Endothelial cell (in vitro differentiated cells): ENCODE measurements at regions not wholly inside any gene's neighbourhood (a gene's known extent, or its start where the extent isn't known, plus 50 kb on each side); places are given as distances from the start of the nearest gene placed in this dataset.

ENCODE experiments used
- DNase-seq: peaks from one replicate; pipeline ENCODE4 v3.0.0; 2021; ENCODE audit warnings: low spot score
- H3K27ac Mint-ChIP-seq: one replicate; pipeline ENCODE4 v1.8.0; 2021; ENCODE audit warnings: mixed read lengths, inconsistent platforms; ENCODE audit not compliant: unreplicated experiment
- H3K27me3 Mint-ChIP-seq: one replicate; pipeline ENCODE4 v1.8.0; 2021; ENCODE audit warnings: mild to moderate bottlenecking, moderate library complexity, mixed read lengths, inconsistent platforms; ENCODE audit not compliant: unreplicated experiment
- H3K36me3 Mint-ChIP-seq: one replicate; pipeline ENCODE4 v1.8.0; 2021; ENCODE audit warnings: mild to moderate bottlenecking, low read depth, mixed read lengths, inconsistent platforms; ENCODE audit not compliant: unreplicated experiment
- H3K4me1 Mint-ChIP-seq: one replicate; pipeline ENCODE4 v1.8.0; 2021; ENCODE audit warnings: mild to moderate bottlenecking, mixed read lengths, inconsistent platforms; ENCODE audit not compliant: unreplicated experiment
- H3K4me3 Mint-ChIP-seq: one replicate; pipeline ENCODE4 v1.8.0; 2021; ENCODE audit warnings: mild to moderate bottlenecking, mixed read lengths, inconsistent platforms; ENCODE audit not compliant: unreplicated experiment
- H3K9me3 Mint-ChIP-seq: one replicate; pipeline ENCODE4 v1.8.0; 2021; ENCODE audit warnings: mixed read lengths, inconsistent platforms; ENCODE audit not compliant: unreplicated experiment
- TF ChIP-seq, protein P1 (sequence below): fragments of 200-600 bp; sonication (generic); IDR thresholded peaks from one replicate; pipeline ENCODE4 v1.5.0; 2021; ENCODE audit warnings: antibody characterized with exemption; ENCODE audit not compliant: unreplicated experiment

DNA sequence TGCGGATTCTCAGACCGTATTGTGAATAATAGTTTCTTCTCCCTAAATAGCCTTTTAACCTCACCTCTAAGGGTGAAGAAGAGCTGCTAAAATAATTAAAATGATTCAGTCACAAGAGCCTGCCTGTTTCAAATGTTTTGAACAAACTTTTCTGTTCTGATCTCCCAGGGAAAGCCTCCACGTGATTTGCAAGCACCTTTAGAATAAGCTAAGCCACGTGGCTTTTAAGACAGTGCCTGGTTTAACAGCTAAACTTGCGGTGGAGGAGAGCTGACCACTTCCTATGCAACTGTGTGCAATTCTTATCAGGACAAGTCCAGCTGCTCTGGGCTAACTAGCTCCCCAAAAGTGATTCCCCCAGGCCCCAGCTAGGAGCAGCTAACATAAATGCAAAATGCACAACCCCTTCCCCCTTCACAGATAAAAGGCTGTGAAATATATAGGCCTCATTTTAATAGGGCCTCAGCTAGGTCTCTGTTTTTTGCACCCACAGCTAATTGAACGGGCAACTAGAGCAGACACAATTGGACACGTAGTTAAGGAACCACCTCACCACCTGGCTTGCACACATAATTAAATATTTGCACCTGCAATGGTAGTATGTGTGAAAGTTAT lies 401.2 kb upstream of the NR2F2 start:
- Mint-ChIP-seq H3K4me3 (no peak overlapping the region), H3K27ac (no peak overlapping the region), H3K4me1 (peaks cover 3% of the 10 kb centered on the region), H3K36me3 (no peaks in the 10 kb centered on the region), H3K27me3 (no peaks in the 10 kb centered on the region), H3K9me3 (no peaks in the 10 kb centered on the region)
- DNase-seq = no peak
- TF ChIP-seq, protein P1, sequence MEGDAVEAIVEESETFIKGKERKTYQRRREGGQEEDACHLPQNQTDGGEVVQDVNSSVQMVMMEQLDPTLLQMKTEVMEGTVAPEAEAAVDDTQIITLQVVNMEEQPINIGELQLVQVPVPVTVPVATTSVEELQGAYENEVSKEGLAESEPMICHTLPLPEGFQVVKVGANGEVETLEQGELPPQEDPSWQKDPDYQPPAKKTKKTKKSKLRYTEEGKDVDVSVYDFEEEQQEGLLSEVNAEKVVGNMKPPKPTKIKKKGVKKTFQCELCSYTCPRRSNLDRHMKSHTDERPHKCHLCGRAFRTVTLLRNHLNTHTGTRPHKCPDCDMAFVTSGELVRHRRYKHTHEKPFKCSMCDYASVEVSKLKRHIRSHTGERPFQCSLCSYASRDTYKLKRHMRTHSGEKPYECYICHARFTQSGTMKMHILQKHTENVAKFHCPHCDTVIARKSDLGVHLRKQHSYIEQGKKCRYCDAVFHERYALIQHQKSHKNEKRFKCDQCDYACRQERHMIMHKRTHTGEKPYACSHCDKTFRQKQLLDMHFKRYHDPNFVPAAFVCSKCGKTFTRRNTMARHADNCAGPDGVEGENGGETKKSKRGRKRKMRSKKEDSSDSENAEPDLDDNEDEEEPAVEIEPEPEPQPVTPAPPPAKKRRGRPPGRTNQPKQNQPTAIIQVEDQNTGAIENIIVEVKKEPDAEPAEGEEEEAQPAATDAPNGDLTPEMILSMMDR = no peak

DNA sequence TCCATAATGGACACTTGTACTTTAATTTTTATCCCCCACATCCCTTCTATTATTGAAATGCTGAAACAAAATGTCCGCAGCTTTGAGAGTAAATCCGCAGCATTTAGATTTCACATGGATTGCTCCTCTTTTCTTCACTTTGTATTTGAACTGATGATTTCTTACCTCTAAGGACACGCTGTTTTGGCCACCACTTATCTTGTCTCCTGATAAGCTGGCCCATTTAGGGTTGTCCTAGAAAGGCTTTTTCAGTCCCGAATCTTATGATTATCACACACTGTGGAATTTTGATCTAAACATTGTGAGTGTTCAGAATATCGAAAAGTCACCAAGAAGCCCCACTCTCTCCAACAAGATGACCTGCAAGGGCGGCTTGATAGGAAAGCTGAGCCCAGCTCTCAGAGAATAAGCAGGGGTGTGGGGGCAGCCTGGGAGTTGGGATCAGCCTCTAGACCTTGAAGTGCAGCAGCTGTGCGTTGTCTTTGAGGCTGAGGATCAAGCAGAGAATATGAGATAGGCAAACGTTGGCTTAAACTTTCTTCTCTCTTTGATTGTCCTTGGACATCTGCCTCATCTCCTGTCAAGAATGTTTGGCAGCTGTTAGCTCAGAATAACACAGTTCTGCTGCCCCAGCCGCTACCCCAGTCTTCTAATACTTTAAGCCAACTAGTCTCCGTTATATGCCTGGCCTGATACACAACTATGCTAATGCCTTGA lies 399.7 kb upstream of the NR2F2 start:
- Mint-ChIP-seq H3K36me3 (no peaks in the 10 kb centered on the region), H3K4me1 (peaks cover 3% of the 10 kb centered on the region), H3K27ac (no peak overlapping the region), H3K9me3 (no peaks in the 10 kb centered on the region), H3K4me3 (no peak overlapping the region), H3K27me3 (no peaks in the 10 kb centered on the region)
- TF ChIP-seq, protein P1 = no peak
- no peak for DNase-seq

DNA sequence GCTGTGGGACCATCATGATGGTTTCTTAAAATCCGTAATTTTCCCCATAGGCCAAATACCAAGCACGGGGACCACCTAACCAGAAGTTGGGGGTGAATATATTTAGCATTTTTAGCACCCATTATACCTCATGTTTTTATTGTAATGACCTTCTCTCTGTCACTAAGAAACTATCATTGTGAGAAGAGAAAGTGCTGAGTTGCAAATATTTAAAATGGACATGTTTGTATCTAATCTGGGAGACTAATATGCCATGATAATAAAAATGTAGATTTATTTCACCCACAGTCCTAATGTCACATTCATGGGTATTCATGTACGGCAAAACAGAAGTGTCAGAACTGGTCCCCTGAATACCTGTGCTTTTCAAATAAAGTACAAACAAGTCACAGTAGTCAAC lies 398.9 kb upstream of the NR2F2 start:
- H3K27me3 Mint-ChIP-seq = no peaks in the 10 kb centered on the region
- H3K9me3 Mint-ChIP-seq = no peaks in the 10 kb centered on the region

DNA sequence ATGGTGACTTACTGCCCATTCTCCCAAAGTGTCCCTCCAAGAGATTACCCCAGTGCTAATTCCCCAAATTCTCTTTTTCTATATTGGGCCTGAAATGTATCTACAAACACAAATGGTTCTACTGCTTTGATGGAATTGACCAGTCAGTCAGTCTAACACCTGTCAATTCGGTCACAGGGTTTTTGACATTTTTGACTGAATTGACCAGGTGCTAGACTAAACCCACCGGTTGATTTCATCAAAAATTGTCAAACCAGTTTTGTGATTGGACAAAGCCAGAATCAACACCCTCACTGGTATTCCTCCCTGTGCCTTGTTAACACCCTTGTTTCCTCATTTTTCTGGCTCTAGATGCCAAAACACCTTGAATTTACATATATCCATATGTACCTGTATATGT lies 398.4 kb upstream of the NR2F2 start:
- no peak overlapping the region for H3K4me3 Mint-ChIP-seq
- H3K27ac Mint-ChIP-seq = no peak overlapping the region
- TF ChIP-seq, protein P1 = no peak
- H3K9me3 Mint-ChIP-seq = no peaks in the 10 kb centered on the region
- H3K27me3 Mint-ChIP-seq = no peaks in the 10 kb centered on the region
- H3K4me1 Mint-ChIP-seq = peaks cover 5% of the 10 kb centered on the region
- no peaks in the 10 kb centered on the region for H3K36me3 Mint-ChIP-seq
- DNase-seq = no peak

More for the DNA sequence above, 398.9 kb upstream of the NR2F2 start:
- no peak for DNase-seq
- H3K27ac Mint-ChIP-seq = no peak overlapping the region
- peaks cover 3% of the 10 kb centered on the region for H3K4me1 Mint-ChIP-seq
- no peaks in the 10 kb centered on the region for H3K36me3 Mint-ChIP-seq
- TF ChIP-seq, protein P1 = no peak
- no peak overlapping the region for H3K4me3 Mint-ChIP-seq

DNA sequence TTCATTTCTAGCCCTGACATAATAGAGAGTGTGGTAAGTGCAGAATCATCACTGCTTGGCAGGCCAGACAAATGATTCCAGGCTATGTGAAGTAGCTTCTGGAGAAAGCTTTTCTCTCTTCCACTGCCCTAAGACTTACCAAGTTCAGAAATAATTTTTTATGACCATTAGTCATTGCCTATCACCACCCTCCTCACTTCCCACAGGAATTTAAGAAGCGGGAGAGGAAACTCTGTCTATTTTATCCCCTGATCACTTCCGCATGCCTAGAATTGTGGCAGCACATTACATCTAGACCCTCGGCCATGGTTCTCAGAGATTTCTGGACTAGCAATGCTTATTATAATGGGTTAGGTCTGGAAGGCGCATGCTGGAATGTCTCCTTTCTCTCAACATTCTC lies 397.8 kb upstream of the NR2F2 start:
- H3K27me3 Mint-ChIP-seq = no peaks in the 10 kb centered on the region
- no peak for DNase-seq
- H3K27ac Mint-ChIP-seq = no peak overlapping the region
- H3K4me3 Mint-ChIP-seq = no peak overlapping the region
- H3K4me1 Mint-ChIP-seq = peaks cover 5% of the 10 kb centered on the region
- no peaks in the 10 kb centered on the region for H3K36me3 Mint-ChIP-seq
- TF ChIP-seq, protein P1 = no peak
- no peaks in the 10 kb centered on the region for H3K9me3 Mint-ChIP-seq
